ENCODE measurements at regions not wholly inside any gene's neighbourhood (a gene's known extent, or its start where the extent isn't known, plus 50 kb on each side); places are given as distances from the start of the nearest gene placed in this dataset.

DNA sequence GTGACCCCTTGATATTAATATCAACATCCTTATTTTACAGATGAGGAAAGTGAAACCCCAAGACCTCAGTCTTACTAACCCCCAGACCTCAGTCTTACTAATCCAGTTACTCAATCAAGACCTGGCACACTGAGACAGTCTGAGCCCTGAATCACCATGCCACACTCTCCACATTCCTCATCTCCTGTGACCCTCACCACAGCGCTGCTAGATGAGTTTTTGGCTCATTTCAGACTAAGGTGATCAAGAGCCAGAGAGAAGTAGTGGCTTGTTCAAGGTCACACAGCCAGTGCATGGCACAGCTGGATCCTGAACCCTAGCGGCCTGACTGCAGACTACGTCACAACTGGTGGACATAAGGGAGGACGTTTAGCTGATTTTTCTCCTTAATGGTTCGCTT, 579.2 kb downstream of the BCL11B start:
- DNase-seq (ENCODE audit: low read depth), result no peak
- H3K4me3 ChIP-seq (ENCODE audit: low read depth, low read length), result no peak overlapping the region

- no peak overlapping the region for H3K4me3 ChIP-seq (ENCODE audit: low read depth, low read length)
- no peak for DNase-seq (ENCODE audit: low read depth)
Observed at GRCh38 chr14:98694541-98694940, 577.5 kb downstream of the BCL11B start.

- H3K4me3 ChIP-seq (ENCODE audit: low read depth, low read length), result no peak overlapping the region
- no peak for DNase-seq (ENCODE audit: low read depth)
Observed at GRCh38 chr14:98695809-98696208, 576.2 kb downstream of the BCL11B start.

DNA sequence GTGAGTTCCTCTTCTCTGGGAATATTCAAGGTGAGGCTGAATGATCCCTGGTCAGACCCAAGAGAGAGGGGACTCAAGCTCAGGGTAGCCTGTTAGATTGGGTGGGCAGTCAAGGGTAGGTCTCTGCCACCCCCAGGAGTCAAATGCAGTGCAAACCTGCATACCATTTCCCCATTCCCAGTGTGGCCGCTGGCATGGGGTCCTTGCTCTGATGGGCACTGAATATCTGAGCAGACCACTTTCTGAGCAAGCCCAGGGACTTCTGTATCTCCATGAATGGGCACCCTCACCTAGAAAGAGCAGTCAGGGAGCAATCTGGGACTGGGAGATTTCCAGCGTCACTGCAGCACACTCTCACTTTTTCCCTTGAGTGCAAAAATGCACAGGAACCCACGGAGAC, 573.7 kb downstream of the BCL11B start:
- H3K4me3 ChIP-seq (ENCODE audit: low read depth, low read length), result no peak overlapping the region
- DNase-seq (ENCODE audit: low read depth), result no peak

- DNase-seq (ENCODE audit: low read depth), result no peak
- no peak overlapping the region for H3K4me3 ChIP-seq (ENCODE audit: low read depth, low read length)
Observed at GRCh38 chr14:98700748-98701147, 571.2 kb downstream of the BCL11B start.

GRCh38 chr14:98701377-98701776, 570.6 kb downstream of the BCL11B start:
- DNase-seq (ENCODE audit: low read depth), result no peak
- H3K4me3 ChIP-seq (ENCODE audit: low read depth, low read length), result no peak overlapping the region

DNA sequence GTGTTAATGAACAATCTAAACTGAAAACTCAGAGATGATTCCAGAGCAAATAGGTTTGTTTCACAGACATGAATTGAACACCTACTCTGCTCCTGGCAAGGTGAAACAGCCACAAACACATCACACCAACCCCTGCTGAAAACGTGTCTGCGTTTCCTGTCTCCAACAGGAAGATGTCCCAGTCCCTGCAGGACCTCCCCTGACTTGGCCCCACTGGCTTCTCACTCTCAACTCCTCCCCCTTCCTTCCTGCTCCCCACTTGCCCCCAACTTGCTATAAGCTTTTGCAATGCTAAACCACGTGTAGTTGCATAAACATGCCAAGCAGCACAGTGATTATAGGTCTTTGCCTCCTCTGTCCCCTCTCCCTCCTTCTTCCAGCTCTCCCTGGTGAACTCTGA, 567.6 kb downstream of the BCL11B start:
- no peak overlapping the region for H3K4me3 ChIP-seq (ENCODE audit: low read depth, low read length)
- DNase-seq (ENCODE audit: low read depth), result no peak

DNA sequence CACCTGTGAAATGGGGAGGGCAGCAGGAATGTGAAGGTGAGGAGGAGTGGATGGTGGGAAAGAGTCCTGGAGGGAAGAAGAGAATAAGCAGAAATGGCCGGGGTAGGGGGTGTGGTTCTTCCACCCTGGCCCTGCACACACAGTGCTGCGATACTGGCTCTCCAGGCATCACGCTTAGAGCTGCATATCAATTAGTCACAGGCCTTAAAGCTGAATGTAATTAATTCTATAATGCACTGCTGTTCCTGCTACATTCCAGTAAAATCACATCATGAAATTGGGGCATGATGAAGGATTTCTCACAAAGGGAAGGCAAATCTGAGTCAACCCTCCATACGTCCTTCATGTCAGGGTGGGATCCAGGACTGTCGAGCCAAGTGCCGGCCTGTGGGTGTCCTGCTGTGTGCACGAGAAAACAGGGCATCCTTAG, 566.1 kb downstream of the BCL11B start:
- DNase-seq (ENCODE audit: low read depth), result no peak
- H3K4me3 ChIP-seq (ENCODE audit: low read depth, low read length), result no peak overlapping the region

GRCh38 chr14:98707522-98707921, 564.5 kb downstream of the BCL11B start:
- no peak for DNase-seq (ENCODE audit: low read depth)
- H3K4me3 ChIP-seq (ENCODE audit: low read depth, low read length), result no peak overlapping the region

GRCh38 chr14:98708555-98708954, 563.4 kb downstream of the BCL11B start:
- H3K4me3 ChIP-seq (ENCODE audit: low read depth, low read length), result no peak overlapping the region
- no peak for DNase-seq (ENCODE audit: low read depth)

DNA sequence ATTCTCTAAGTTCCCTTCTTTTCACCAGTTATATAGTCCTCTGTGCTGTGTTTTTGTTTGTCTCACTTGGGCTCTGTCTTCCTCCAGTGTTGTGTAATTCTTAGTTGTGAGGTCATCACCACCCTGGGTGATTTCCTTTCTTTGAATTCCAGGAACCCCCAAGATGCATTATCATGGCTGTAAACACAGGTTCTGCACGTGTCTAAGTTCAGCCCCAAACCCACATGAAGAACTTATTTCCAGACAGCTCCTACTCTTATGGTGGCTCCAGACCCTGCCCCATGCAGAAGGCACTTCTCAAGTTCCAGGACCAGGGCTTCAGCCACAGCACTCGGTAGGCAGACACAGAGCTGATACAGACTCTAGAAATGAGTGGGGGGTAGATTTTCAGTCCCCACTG, 560.5 kb downstream of the BCL11B start:
- DNase-seq (ENCODE audit: low read depth), result no peak
- no peak overlapping the region for H3K4me3 ChIP-seq (ENCODE audit: low read depth, low read length)

DNA sequence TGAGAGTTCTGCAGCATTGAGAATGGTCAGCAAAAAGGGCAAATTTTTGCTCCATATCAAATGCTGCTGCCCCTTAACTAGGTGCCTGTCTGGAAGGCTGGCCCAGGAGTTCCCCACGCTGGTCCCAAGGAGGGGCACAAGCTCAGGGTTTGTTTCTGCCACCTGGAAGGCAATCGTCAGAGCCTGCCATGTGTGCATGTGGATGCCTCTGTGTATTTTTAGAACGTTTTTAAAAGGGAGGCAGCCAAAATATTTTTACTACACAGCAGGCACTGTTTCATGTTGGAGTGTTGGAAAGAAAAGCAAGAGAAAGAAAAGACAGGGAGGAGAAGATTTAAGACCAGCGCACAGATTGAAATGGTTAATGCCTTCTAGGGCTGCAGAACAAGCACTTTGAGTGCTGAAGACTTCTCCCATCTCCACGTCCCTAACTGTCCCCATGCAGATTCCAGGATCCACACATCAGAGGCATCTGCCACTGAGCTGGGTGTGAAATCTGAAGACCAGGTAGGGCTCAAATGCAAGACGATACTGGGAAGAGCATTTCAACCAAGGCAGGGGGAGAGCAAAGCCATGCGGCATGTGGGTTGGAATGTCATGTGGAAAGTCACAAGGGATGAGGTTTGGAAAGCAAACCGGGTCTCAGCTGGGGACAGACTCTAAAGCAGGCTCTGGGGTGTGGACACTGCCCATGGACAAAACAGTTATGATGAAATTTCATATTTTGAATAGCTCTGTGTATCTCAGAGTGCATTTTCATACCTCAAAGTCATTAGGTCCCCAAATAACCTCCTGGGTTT, 557.2 kb downstream of the BCL11B start:
- no peak for DNase-seq (ENCODE audit: low read depth)
- H3K4me3 ChIP-seq (ENCODE audit: low read depth, low read length), result no peak overlapping the region

DNA sequence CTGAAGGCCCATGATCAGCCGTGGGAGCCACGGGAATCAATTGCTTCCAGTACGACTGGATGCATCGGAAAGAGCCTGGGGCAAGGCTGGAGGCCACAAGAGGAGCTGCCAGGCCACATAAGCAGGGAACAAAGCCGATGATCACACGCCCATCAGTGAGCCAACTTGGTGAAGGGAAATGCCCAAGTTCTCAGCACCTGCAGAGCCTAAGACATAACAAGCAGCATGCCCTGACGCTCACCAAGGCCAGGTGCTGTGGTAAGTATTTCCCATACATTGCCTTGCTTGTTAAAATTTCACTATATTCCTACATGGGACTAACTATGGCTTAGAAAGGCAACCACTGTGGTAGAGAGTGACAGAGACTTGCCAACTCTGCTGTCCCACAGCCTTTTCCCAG, 555.9 kb downstream of the BCL11B start:
- H3K4me3 ChIP-seq (ENCODE audit: low read depth, low read length), result no peak overlapping the region

DNA sequence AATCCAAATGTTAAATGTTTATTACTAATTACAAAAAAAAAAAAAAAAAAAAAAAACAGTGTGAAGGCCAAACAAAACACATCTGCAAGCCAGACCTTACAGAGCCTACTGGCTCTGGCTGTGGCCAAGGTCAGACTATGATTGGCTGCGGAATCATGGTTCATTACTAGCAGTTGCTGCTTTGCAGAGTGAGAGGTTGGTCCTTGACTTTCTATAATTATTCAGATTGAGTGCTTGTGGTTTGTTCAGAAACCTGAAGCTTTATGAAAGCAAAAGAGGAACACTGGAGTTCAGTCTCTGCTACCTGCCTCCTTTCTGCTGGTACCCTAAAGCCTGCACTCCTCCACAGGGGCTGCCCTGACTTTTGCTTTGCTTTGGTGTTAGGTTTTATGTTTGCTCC, 550.9 kb downstream of the BCL11B start:
- DNase-seq (ENCODE audit: low read depth), result no peak
- no peak overlapping the region for H3K4me3 ChIP-seq (ENCODE audit: low read depth, low read length)

More for the DNA sequence above, 555.9 kb downstream of the BCL11B start:
- no peak for DNase-seq (ENCODE audit: low read depth)

DNA sequence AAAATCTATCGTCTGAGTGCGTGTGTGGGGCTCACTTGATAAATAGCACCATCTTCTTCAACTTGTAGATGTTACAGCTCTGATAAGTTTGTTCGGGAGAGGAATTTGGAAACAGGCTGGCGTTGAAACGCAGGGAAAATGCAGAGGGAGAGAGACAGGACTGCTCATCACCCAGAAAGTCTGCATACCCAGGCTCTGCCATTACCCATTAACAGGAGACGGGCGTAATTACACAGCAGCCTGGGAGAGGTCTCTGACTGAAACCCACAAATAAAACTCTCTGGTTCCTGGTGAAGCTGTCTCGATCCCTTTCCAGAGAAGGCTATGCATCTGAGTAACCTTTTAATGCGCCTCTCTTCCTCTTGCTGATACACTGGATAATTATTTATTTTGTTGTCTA, 547.3 kb downstream of the BCL11B start:
- no peak overlapping the region for H3K4me3 ChIP-seq (ENCODE audit: low read depth, low read length)

DNA sequence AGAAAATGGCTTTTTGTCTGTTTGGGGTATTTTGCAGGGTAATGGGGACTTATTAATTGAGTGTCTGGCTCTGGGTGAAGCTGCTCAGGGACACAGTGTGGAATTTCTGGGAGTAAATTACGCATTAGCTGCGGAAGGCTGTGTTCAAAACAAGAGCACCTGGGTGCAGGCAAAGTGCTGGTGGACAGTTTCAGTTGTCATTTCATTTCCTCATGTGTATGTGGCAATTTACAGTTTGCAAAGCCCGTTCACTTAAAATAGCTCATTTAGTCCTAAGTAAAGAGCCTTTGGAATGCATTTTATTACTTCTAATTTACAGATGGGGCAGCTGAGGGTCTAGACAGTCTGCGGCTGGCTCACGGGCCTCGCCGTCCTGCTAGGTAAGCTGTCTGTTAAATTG, 546.8 kb downstream of the BCL11B start:
- no peak overlapping the region for H3K4me3 ChIP-seq (ENCODE audit: low read depth, low read length)
- no peak for DNase-seq (ENCODE audit: low read depth)

More for the DNA sequence above, 547.3 kb downstream of the BCL11B start:
- no peak for DNase-seq (ENCODE audit: low read depth)

DNA sequence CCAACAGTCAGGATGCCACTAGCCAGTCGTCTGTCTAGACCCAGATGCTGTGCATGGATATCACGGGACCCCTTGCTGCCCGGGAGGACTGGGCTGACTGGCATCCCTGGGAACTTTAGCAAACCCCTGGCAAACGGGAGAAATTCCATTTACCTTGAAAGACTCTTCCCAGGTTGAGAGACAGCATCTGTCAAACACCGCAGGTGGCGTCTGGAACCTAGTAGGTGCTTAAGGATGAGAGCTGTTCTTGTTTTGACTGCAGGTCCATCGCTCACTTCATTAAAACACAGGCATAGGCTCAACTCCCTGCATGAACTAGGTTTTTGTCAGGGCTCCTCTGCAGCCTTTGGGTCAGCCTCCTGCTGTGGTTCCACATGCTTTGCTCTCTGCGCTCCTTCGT, 546.3 kb downstream of the BCL11B start:
- no peak overlapping the region for H3K4me3 ChIP-seq (ENCODE audit: low read depth, low read length)
- DNase-seq (ENCODE audit: low read depth), result no peak

- no peak overlapping the region for H3K4me3 ChIP-seq (ENCODE audit: low read depth, low read length)
- DNase-seq (ENCODE audit: low read depth), result no peak
Observed at GRCh38 chr14:98726585-98727405, 545.2 kb downstream of the BCL11B start.

- no peak overlapping the region for H3K4me3 ChIP-seq (ENCODE audit: low read depth, low read length)
- no peak for DNase-seq (ENCODE audit: low read depth)
Observed at GRCh38 chr14:98728024-98728423, 544.0 kb downstream of the BCL11B start.

GRCh38 chr14:98728836-98729235, 543.2 kb downstream of the BCL11B start:
- H3K4me3 ChIP-seq (ENCODE audit: low read depth, low read length), result no peak overlapping the region

DNA sequence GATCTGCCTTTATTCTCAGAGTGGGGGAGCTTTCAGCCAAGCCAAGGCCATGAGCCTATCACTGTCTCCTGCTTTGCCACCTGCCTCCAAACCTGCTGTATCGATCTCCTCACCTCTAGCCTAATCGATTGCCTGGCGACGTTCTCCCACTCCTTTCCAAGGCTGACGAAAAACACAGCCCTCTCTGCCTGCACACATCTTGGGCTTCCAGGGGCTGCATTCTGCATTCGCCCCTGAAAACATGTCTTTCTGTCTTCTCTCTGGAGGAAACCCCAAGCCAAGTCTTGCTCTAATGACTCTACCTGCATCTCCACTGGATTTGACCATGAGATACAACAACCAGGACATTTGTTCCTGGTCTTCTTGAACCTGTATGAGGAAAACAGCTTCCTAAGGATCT, 540.7 kb downstream of the BCL11B start:
- no peak overlapping the region for H3K4me3 ChIP-seq (ENCODE audit: low read depth, low read length)
- DNase-seq (ENCODE audit: low read depth), result no peak

More at GRCh38 chr14:98728836-98729235, 543.2 kb downstream of the BCL11B start:
- no peak for DNase-seq (ENCODE audit: low read depth)
